H1 (cell line): ENCODE measurements at regions not wholly inside any gene's neighbourhood (a gene's known extent, or its start where the extent isn't known, plus 50 kb on each side); places are given as distances from the start of the nearest gene placed in this dataset.

ENCODE experiments used
- CREB1 ChIP-seq: IDR thresholded peaks from 2 replicates; pipeline ENCODE4 v1.6.1; 2012; ENCODE audit warnings: inconsistent platforms
- GABPA ChIP-seq: IDR thresholded peaks from 2 replicates; pipeline ENCODE4 v1.6.1; 2011; ENCODE audit warnings: mild to moderate bottlenecking, low read length, moderate library complexity, borderline replicate concordance; ENCODE audit not compliant: insufficient read depth
- TAF1 ChIP-seq: IDR thresholded peaks from 2 replicates; pipeline ENCODE4 v1.6.1; 2011; ENCODE audit warnings: mild to moderate bottlenecking, low read depth, low read length
- TF ChIP-seq, protein P1 (sequence below), 3 experiments: IDR thresholded peaks; 1 replicate in 2 of 3; 2 replicates in 1 of 3; pipeline versions ENCODE4 v1.5.1 to v1.6.1; 2011; ENCODE audit warnings: low read length in 3 of 3, mild to moderate bottlenecking in 3 of 3, inconsistent platforms in 2 of 3, low read depth in 1 of 3, moderate library complexity in 1 of 3; ENCODE audit not compliant: insufficient read depth in 1 of 3; ENCODE audit errors: control extremely low read depth in 1 of 3

GRCh38 chr6:159440349-159440748 lies 252.7 kb downstream of the SOD2 start (continued):
- TF ChIP-seq GABPA: no peak
- no peak for TF ChIP-seq TAF1
- no peak for TF ChIP-seq CREB1
- TF ChIP-seq, protein P1, sequence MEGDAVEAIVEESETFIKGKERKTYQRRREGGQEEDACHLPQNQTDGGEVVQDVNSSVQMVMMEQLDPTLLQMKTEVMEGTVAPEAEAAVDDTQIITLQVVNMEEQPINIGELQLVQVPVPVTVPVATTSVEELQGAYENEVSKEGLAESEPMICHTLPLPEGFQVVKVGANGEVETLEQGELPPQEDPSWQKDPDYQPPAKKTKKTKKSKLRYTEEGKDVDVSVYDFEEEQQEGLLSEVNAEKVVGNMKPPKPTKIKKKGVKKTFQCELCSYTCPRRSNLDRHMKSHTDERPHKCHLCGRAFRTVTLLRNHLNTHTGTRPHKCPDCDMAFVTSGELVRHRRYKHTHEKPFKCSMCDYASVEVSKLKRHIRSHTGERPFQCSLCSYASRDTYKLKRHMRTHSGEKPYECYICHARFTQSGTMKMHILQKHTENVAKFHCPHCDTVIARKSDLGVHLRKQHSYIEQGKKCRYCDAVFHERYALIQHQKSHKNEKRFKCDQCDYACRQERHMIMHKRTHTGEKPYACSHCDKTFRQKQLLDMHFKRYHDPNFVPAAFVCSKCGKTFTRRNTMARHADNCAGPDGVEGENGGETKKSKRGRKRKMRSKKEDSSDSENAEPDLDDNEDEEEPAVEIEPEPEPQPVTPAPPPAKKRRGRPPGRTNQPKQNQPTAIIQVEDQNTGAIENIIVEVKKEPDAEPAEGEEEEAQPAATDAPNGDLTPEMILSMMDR (IDR thresholded peaks at IDR 0.05; ENCODE audit: control extremely low read depth in 1 of 3, insufficient read depth in 1 of 3, low read depth in 1 of 3, low read length in 3 of 3): no peak
